ENCODE measurements at regions not wholly inside any gene's neighbourhood (a gene's known extent, or its start where the extent isn't known, plus 50 kb on each side); places are given as distances from the start of the nearest gene placed in this dataset.

GRCh38 chr19:28313633-28314032, 899.3 kb downstream of the UQCRFS1 start:
- TF ChIP-seq CTCF (IDR thresholded peaks at IDR 0.05; ENCODE audit: insufficient read depth, low read length) (no peak), POLR2AphosphoS5 (IDR thresholded peaks at IDR 0.05; ENCODE audit: low read depth) (no peak)
